ENCODE measurements at regions not wholly inside any gene's neighbourhood (a gene's known extent, or its start where the extent isn't known, plus 50 kb on each side); places are given as distances from the start of the nearest gene placed in this dataset.

GRCh38 chr10:108673741-108674140 is 1249.6 kb downstream of the XPNPEP1 start:
- Histone ChIP-seq H3F3A (ENCODE audit: insufficient read depth, low read depth) (no peaks in the 10 kb centered on the region), H2AFZ (no peak overlapping the region), H3K4me1 (replicated peaks; ENCODE audit: insufficient read depth) (no peaks in the 10 kb centered on the region), H4K20me1 (ENCODE audit: insufficient read depth) (no peaks in the 10 kb centered on the region), H3K79me2 (ENCODE audit: low read depth) (no peaks in the 10 kb centered on the region), H3K4me2 (no peak overlapping the region), H3K27me3 (ENCODE audit: insufficient read depth, low read depth) (no peaks in the 10 kb centered on the region), H3K9me2 (ENCODE audit: insufficient read depth) (no peaks in the 10 kb centered on the region), H3K27ac (no peak overlapping the region), H3K36me3 (ENCODE audit: low read depth) (no peaks in the 10 kb centered on the region), H3K4me3 (no peak overlapping the region), H3K9me3 (ENCODE audit: insufficient read depth, low read depth) (no peaks in the 10 kb centered on the region)
- intact Hi-C loops (cut with micrococcal nuclease; ENCODE audit: unreplicated experiment): no loop called here
- ChIA-PET CTCF (no interaction called here), POLR2A (ENCODE audit: unreplicated experiment) (no interaction called here)
- DNase-seq: no peak
- TF ChIP-seq CTCF (conservative IDR thresholded peaks at IDR 0.05) (no peak), EZH2 (IDR thresholded peaks at IDR 0.05; ENCODE audit: low read depth) (no peak)
- BruUV-seq (replicated peaks): no TSS peak

GRCh38 chr10:108663587-108663986 is 1259.7 kb downstream of the XPNPEP1 start:
- H4K20me1 ChIP-seq (ENCODE audit: insufficient read depth): no peaks in the 10 kb centered on the region
- no peak overlapping the region for H3K27ac ChIP-seq
- H3K4me2 ChIP-seq: no peak overlapping the region
- no peak for DNase-seq
- H3K27me3 ChIP-seq (ENCODE audit: insufficient read depth, low read depth): no peaks in the 10 kb centered on the region
- H3K9me3 ChIP-seq (ENCODE audit: insufficient read depth, low read depth): no peaks in the 10 kb centered on the region
- no peak overlapping the region for H2AFZ ChIP-seq
- intact Hi-C loops (cut with micrococcal nuclease; ENCODE audit: unreplicated experiment): no loop called here
- BruUV-seq (replicated peaks): no TSS peak
- no peaks in the 10 kb centered on the region for H3K36me3 ChIP-seq (ENCODE audit: low read depth)
- POLR2A ChIA-PET (ENCODE audit: unreplicated experiment): no interaction called here
- no peaks in the 10 kb centered on the region for H3K79me2 ChIP-seq (ENCODE audit: low read depth)
- CTCF ChIA-PET: no interaction called here
- no peak overlapping the region for H3K4me3 ChIP-seq
- TF ChIP-seq CTCF (conservative IDR thresholded peaks at IDR 0.05) (no peak), EZH2 (IDR thresholded peaks at IDR 0.05; ENCODE audit: low read depth) (no peak)
- no peaks in the 10 kb centered on the region for H3K4me1 ChIP-seq (replicated peaks; ENCODE audit: insufficient read depth)
- no peaks in the 10 kb centered on the region for H3F3A ChIP-seq (ENCODE audit: insufficient read depth, low read depth)
- no peaks in the 10 kb centered on the region for H3K9me2 ChIP-seq (ENCODE audit: insufficient read depth)

DNA sequence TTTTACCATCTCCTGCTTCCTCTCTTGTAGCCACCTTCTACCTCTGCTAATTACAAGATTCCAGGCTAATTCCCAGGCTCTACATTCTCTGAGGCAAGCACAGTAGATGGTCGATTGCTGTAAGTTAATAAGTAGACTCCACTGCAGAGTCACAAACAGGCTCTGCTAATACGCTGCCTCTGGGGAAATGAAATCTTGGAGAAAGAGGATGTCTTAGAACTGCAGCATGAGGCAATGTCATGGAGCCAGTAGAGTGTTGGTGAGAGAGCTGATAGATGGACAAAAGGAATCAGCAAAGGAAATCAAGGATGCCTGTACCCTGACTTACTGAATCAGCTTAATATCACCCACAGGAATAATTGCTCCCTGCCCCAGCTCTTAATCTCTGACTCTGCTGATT is 1260.3 kb downstream of the XPNPEP1 start:
- Histone ChIP-seq H3K4me1 (replicated peaks; ENCODE audit: insufficient read depth) (no peaks in the 10 kb centered on the region), H2AFZ (no peak overlapping the region), H3K27me3 (ENCODE audit: insufficient read depth, low read depth) (no peaks in the 10 kb centered on the region), H4K20me1 (ENCODE audit: insufficient read depth) (no peaks in the 10 kb centered on the region), H3K79me2 (ENCODE audit: low read depth) (no peaks in the 10 kb centered on the region), H3K4me3 (no peak overlapping the region), H3K9me3 (ENCODE audit: insufficient read depth, low read depth) (no peaks in the 10 kb centered on the region), H3F3A (ENCODE audit: insufficient read depth, low read depth) (no peaks in the 10 kb centered on the region), H3K4me2 (no peak overlapping the region), H3K27ac (no peak overlapping the region), H3K36me3 (ENCODE audit: low read depth) (no peaks in the 10 kb centered on the region), H3K9me2 (ENCODE audit: insufficient read depth) (no peaks in the 10 kb centered on the region)
- BruUV-seq (replicated peaks): no TSS peak
- POLR2A ChIA-PET (ENCODE audit: unreplicated experiment): no interaction called here
- intact Hi-C loops (cut with micrococcal nuclease; ENCODE audit: unreplicated experiment): no loop called here
- DNase-seq: no peak
- CTCF ChIA-PET: no interaction called here
- TF ChIP-seq EZH2 (IDR thresholded peaks at IDR 0.05; ENCODE audit: low read depth) (no peak), CTCF (conservative IDR thresholded peaks at IDR 0.05) (no peak)

Data from PC-9 (cell line).